ENCODE measurements at regions not wholly inside any gene's neighbourhood (a gene's known extent, or its start where the extent isn't known, plus 50 kb on each side); places are given as distances from the start of the nearest gene placed in this dataset.

GRCh38 chr2:156170929-156171328 is 161.6 kb downstream of the NR4A2 start:
- no peak for DNase-seq
- 80% methylated on average over 1 of the region's 2 CpGs for WGBS (ENCODE audit: insufficient coverage)
- Histone ChIP-seq H3K4me3 (ENCODE audit: low read length) (no peak overlapping the region), H3K27ac (ENCODE audit: low read length) (no peak overlapping the region), H3K36me3 (ENCODE audit: control insufficient read depth, insufficient read depth, low read length) (no peaks in the 10 kb centered on the region), H3K9me3 (replicated peaks; ENCODE audit: control insufficient read depth, low read depth, low read length) (no peaks in the 10 kb centered on the region), H3K4me1 (ENCODE audit: control insufficient read depth, insufficient read depth, low read length) (no peaks in the 10 kb centered on the region), H3K27me3 (ENCODE audit: control insufficient read depth, insufficient read depth, low read length) (no peaks in the 10 kb centered on the region)

- Histone ChIP-seq H3K9me3 (replicated peaks; ENCODE audit: control insufficient read depth, low read depth, low read length) (no peaks in the 10 kb centered on the region), H3K27ac (ENCODE audit: low read length) (no peak overlapping the region), H3K27me3 (ENCODE audit: control insufficient read depth, insufficient read depth, low read length) (no peaks in the 10 kb centered on the region), H3K4me1 (ENCODE audit: control insufficient read depth, insufficient read depth, low read length) (no peaks in the 10 kb centered on the region), H3K4me3 (ENCODE audit: low read length) (no peak overlapping the region), H3K36me3 (ENCODE audit: control insufficient read depth, insufficient read depth, low read length) (no peaks in the 10 kb centered on the region)
- no CpG with 5 or more reads among the region's 2 CpGs for WGBS (ENCODE audit: insufficient coverage)
- DNase-seq: no peak
Measured at GRCh38 chr2:156165742-156166141, 166.8 kb downstream of the NR4A2 start.

DNA sequence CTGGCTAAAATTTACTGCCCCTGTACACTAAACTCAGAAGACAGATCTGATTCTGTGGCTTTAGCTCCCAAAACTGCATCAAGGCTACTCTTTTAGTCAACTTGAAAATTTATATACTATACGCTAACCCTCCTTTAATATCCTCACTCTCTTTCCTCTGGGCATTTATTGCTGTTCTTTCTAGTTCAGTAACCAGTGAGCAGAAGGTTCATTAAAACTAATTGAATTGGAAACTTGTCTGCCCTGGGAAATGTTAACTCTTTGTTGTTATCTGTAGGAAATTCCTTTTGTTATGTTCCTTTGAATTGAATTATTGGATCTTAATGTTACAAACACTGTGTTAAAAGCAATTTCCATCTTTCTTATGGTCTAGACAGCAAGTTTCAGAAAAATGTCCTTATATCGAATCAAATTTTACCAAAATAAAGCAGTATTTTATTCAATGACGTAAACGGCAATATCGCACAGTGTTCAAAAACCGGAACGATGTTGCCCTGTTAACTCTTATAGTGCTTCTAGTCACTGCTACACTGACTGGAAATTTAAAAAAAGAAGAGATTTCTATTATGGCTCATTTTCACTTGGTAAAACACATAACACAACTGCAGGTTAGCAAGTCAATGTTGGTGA is 168.3 kb downstream of the NR4A2 start:
- no peak overlapping the region for H3K4me3 ChIP-seq (ENCODE audit: low read length)
- no CpG with 5 or more reads among the region's 7 CpGs for WGBS (ENCODE audit: insufficient coverage)
- H3K9me3 ChIP-seq (replicated peaks; ENCODE audit: control insufficient read depth, low read depth, low read length): no peaks in the 10 kb centered on the region
- no peaks in the 10 kb centered on the region for H3K27me3 ChIP-seq (ENCODE audit: control insufficient read depth, insufficient read depth, low read length)
- no peak for DNase-seq
- H3K27ac ChIP-seq (ENCODE audit: low read length): no peak overlapping the region
- no peaks in the 10 kb centered on the region for H3K4me1 ChIP-seq (ENCODE audit: control insufficient read depth, insufficient read depth, low read length)
- H3K36me3 ChIP-seq (ENCODE audit: control insufficient read depth, insufficient read depth, low read length): no peaks in the 10 kb centered on the region

- no peaks in the 10 kb centered on the region for H3K9me3 ChIP-seq (replicated peaks; ENCODE audit: control insufficient read depth, low read depth, low read length)
- H3K27me3 ChIP-seq (ENCODE audit: control insufficient read depth, insufficient read depth, low read length): no peaks in the 10 kb centered on the region
- 54% methylated on average over 2 of the region's 2 CpGs for WGBS (ENCODE audit: insufficient coverage)
- H3K27ac ChIP-seq (ENCODE audit: low read length): no peak overlapping the region
- H3K4me3 ChIP-seq (ENCODE audit: low read length): no peak overlapping the region
- no peaks in the 10 kb centered on the region for H3K4me1 ChIP-seq (ENCODE audit: control insufficient read depth, insufficient read depth, low read length)
- H3K36me3 ChIP-seq (ENCODE audit: control insufficient read depth, insufficient read depth, low read length): no peaks in the 10 kb centered on the region
- no peak for DNase-seq
Measured at GRCh38 chr2:156158808-156159207, 173.7 kb downstream of the NR4A2 start.

GRCh38 chr2:156157670-156158069 is 174.9 kb downstream of the NR4A2 start:
- peak; percentile 41 for DNase-seq
- Histone ChIP-seq H3K4me3 (ENCODE audit: low read length) (no peak overlapping the region), H3K4me1 (ENCODE audit: control insufficient read depth, insufficient read depth, low read length) (no peaks in the 10 kb centered on the region), H3K36me3 (ENCODE audit: control insufficient read depth, insufficient read depth, low read length) (no peaks in the 10 kb centered on the region), H3K27me3 (ENCODE audit: control insufficient read depth, insufficient read depth, low read length) (no peaks in the 10 kb centered on the region), H3K27ac (ENCODE audit: low read length) (no peak overlapping the region), H3K9me3 (replicated peaks; ENCODE audit: control insufficient read depth, low read depth, low read length) (no peaks in the 10 kb centered on the region)
- WGBS (ENCODE audit: insufficient coverage): no CpG with 5 or more reads among the region's 1 CpG

- no CpG with 5 or more reads among the region's 2 CpGs for WGBS (ENCODE audit: insufficient coverage)
- H3K9me3 ChIP-seq (replicated peaks; ENCODE audit: control insufficient read depth, low read depth, low read length): no peaks in the 10 kb centered on the region
- H3K27ac ChIP-seq (ENCODE audit: low read length): no peak overlapping the region
- H3K27me3 ChIP-seq (ENCODE audit: control insufficient read depth, insufficient read depth, low read length): no peaks in the 10 kb centered on the region
- H3K4me3 ChIP-seq (ENCODE audit: low read length): no peak overlapping the region
- no peak for DNase-seq
- no peaks in the 10 kb centered on the region for H3K36me3 ChIP-seq (ENCODE audit: control insufficient read depth, insufficient read depth, low read length)
- H3K4me1 ChIP-seq (ENCODE audit: control insufficient read depth, insufficient read depth, low read length): no peaks in the 10 kb centered on the region
Measured at GRCh38 chr2:156156580-156156979, 175.9 kb downstream of the NR4A2 start.

DNA sequence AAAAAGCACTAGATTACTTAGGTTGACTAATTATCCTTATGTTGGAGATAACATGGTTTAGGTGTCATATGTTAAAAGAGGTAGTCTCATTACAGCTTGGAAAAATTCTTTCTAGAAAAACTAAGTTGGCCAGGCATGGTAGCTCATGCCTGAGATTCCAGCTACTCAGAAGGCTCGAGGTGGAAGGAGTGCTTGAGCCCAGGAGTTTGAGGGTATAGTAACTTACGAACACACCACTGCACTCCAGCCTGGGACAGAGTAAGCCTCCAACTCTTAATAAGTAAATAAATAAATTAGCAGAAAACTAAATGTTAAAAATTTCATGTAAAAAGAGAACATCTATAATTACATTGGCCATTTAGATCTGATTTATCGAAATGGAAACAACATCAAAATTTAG is 177.2 kb downstream of the NR4A2 start:
- Histone ChIP-seq H3K27me3 (ENCODE audit: control insufficient read depth, insufficient read depth, low read length) (no peaks in the 10 kb centered on the region), H3K9me3 (replicated peaks; ENCODE audit: control insufficient read depth, low read depth, low read length) (no peaks in the 10 kb centered on the region), H3K36me3 (ENCODE audit: control insufficient read depth, insufficient read depth, low read length) (no peaks in the 10 kb centered on the region), H3K4me3 (ENCODE audit: low read length) (no peak overlapping the region), H3K4me1 (ENCODE audit: control insufficient read depth, insufficient read depth, low read length) (no peaks in the 10 kb centered on the region), H3K27ac (ENCODE audit: low read length) (no peak overlapping the region)
- no peak for DNase-seq
- no CpG with 5 or more reads among the region's 3 CpGs for WGBS (ENCODE audit: insufficient coverage)

- Histone ChIP-seq H3K36me3 (ENCODE audit: control insufficient read depth, insufficient read depth, low read length) (no peaks in the 10 kb centered on the region), H3K27me3 (ENCODE audit: control insufficient read depth, insufficient read depth, low read length) (no peaks in the 10 kb centered on the region), H3K27ac (ENCODE audit: low read length) (no peak overlapping the region), H3K4me1 (ENCODE audit: control insufficient read depth, insufficient read depth, low read length) (peaks cover 2% of the 10 kb centered on the region), H3K9me3 (replicated peaks; ENCODE audit: control insufficient read depth, low read depth, low read length) (no peaks in the 10 kb centered on the region), H3K4me3 (ENCODE audit: low read length) (no peak overlapping the region)
- no CpG with 5 or more reads among the region's 1 CpG for WGBS (ENCODE audit: insufficient coverage)
- DNase-seq: no peak
Measured at GRCh38 chr2:156151351-156151750, 181.2 kb downstream of the NR4A2 start.

DNA sequence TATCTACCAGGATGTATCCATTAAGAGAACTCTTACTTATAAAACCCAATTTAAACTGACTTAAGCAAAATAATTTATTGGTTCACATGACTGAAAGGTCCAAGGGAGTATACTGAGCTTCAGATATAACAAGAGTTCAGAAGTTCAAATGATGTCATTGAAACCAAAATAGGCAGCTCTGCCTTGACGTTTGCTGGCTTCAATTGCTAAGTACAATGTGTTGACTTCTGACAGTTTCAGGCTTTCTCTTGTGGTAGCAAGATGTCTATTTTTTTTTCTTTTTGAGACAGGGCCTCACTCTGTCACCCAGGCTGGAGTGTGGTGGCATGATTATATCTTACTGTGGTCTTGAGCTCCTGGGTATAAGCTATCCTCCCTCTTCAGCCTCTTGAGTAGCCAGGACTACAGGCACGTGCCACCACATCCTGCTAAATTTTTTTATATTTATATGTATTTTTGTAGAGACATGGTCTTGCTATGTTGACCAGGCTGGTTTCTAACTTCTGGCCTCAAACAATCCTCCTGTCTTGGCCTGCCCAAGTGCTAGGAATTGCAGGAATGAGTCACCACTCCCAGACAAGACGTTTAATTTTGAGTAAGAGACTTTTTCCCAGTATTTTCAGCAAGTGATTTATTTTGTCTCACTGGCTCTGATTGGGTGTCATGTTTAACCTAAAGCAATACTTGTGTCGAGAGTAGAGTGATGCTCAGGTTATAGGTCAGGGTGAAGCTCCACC is 184.8 kb downstream of the NR4A2 start:
- peak; percentile 68 for DNase-seq
- no peaks in the 10 kb centered on the region for H3K36me3 ChIP-seq (ENCODE audit: control insufficient read depth, insufficient read depth, low read length)
- no peak overlapping the region for H3K4me3 ChIP-seq (ENCODE audit: low read length)
- 73% methylated on average over 1 of the region's 4 CpGs for WGBS (ENCODE audit: insufficient coverage)
- H3K4me1 ChIP-seq (ENCODE audit: control insufficient read depth, insufficient read depth, low read length): peaks cover 2% of the 10 kb centered on the region
- H3K27ac ChIP-seq (ENCODE audit: low read length): no peak overlapping the region
- H3K9me3 ChIP-seq (replicated peaks; ENCODE audit: control insufficient read depth, low read depth, low read length): no peaks in the 10 kb centered on the region
- no peaks in the 10 kb centered on the region for H3K27me3 ChIP-seq (ENCODE audit: control insufficient read depth, insufficient read depth, low read length)

GRCh38 chr2:156145976-156146375 is 186.5 kb downstream of the NR4A2 start:
- H3K4me3 ChIP-seq (ENCODE audit: low read length): no peak overlapping the region
- no peaks in the 10 kb centered on the region for H3K36me3 ChIP-seq (ENCODE audit: control insufficient read depth, insufficient read depth, low read length)
- DNase-seq: peak; percentile 71
- H3K9me3 ChIP-seq (replicated peaks; ENCODE audit: control insufficient read depth, low read depth, low read length): no peaks in the 10 kb centered on the region
- no peak overlapping the region for H3K27ac ChIP-seq (ENCODE audit: low read length)
- no peaks in the 10 kb centered on the region for H3K27me3 ChIP-seq (ENCODE audit: control insufficient read depth, insufficient read depth, low read length)
- H3K4me1 ChIP-seq (ENCODE audit: control insufficient read depth, insufficient read depth, low read length): peaks cover 2% of the 10 kb centered on the region
- no CpG with 5 or more reads among the region's 3 CpGs for WGBS (ENCODE audit: insufficient coverage)
